HCEC 1CT (cell line): ENCODE measurements at regions not wholly inside any gene's neighbourhood (a gene's known extent, or its start where the extent isn't known, plus 50 kb on each side); places are given as distances from the start of the nearest gene placed in this dataset.
"Not testable (repeated sequence)": the region's sequence is repeated elsewhere in the genome, so short reads cannot be mapped to it uniquely, and the experiment has no call there.

Experiments
- DNase-seq: peaks from one replicate; pipeline ENCODE4 v3.0.0-alpha.2; 2017

GRCh38 chr2:196500686-196501431, 138.7 kb upstream of the CCDC150 start:
- peak; percentile 9 for DNase-seq

- DNase-seq, result no peak
Measured at GRCh38 chr2:196501836-196502235, 137.7 kb upstream of the CCDC150 start.

- DNase-seq, result peak; percentile 29
Measured at GRCh38 chr2:196502386-196502785, 137.1 kb upstream of the CCDC150 start.

- DNase-seq, result no peak
Measured at GRCh38 chr2:196503398-196503797, 136.1 kb upstream of the CCDC150 start.

GRCh38 chr2:196504788-196505187, 134.7 kb upstream of the CCDC150 start:
- no peak for DNase-seq

- DNase-seq, result no peak
Measured at GRCh38 chr2:196510246-196510645, 129.3 kb upstream of the CCDC150 start.

- DNase-seq, result no peak
Measured at GRCh38 chr2:196511258-196512168, 128.0 kb upstream of the CCDC150 start.

GRCh38 chr2:196513796-196514526, 125.6 kb upstream of the CCDC150 start:
- no peak for DNase-seq

- no peak for DNase-seq
Measured at GRCh38 chr2:196514641-196515040, 124.9 kb upstream of the CCDC150 start.

- no peak for DNase-seq
Measured at GRCh38 chr2:196515051-196515450, 124.5 kb upstream of the CCDC150 start.

- no peak for DNase-seq
Measured at GRCh38 chr2:196515608-196516007, 123.9 kb upstream of the CCDC150 start.

- DNase-seq, result no peak
Measured at GRCh38 chr2:196516564-196516963, 123.0 kb upstream of the CCDC150 start.

- DNase-seq, result no peak
Measured at GRCh38 chr2:196520605-196521004, 118.9 kb upstream of the CCDC150 start.

- not testable (repeated sequence) for DNase-seq
Measured at GRCh38 chr2:196526981-196527725, 112.4 kb upstream of the CCDC150 start.

- DNase-seq, result no peak
Measured at GRCh38 chr2:196528486-196529223, 110.9 kb upstream of the CCDC150 start.

GRCh38 chr2:196530910-196531309, 108.6 kb upstream of the CCDC150 start:
- DNase-seq, result no peak

- DNase-seq, result no peak
Measured at GRCh38 chr2:196533772-196534397, 105.6 kb upstream of the CCDC150 start.

- no peak for DNase-seq
Measured at GRCh38 chr2:196534495-196534894, 105.0 kb upstream of the CCDC150 start.

GRCh38 chr2:196535061-196535460, 104.5 kb upstream of the CCDC150 start:
- no peak for DNase-seq

- DNase-seq, result peak; percentile 20
Measured at GRCh38 chr2:196535742-196536141, 103.8 kb upstream of the CCDC150 start.

- DNase-seq, result no peak
Measured at GRCh38 chr2:196537311-196537710, 102.2 kb upstream of the CCDC150 start.
